HG02840 (cell line): ENCODE measurements at regions not wholly inside any gene's neighbourhood (a gene's known extent, or its start where the extent isn't known, plus 50 kb on each side); places are given as distances from the start of the nearest gene placed in this dataset.

Experiments
- ATAC-seq: cut with Tn5 transposase; IDR thresholded peaks from one replicate; pipeline ENCODE4 v1.9.1; 2021; ENCODE audit warnings: mild to moderate bottlenecking, moderate library complexity, moderate number of reproducible peaks; ENCODE audit not compliant: unreplicated experiment, low FRiP score

DNA sequence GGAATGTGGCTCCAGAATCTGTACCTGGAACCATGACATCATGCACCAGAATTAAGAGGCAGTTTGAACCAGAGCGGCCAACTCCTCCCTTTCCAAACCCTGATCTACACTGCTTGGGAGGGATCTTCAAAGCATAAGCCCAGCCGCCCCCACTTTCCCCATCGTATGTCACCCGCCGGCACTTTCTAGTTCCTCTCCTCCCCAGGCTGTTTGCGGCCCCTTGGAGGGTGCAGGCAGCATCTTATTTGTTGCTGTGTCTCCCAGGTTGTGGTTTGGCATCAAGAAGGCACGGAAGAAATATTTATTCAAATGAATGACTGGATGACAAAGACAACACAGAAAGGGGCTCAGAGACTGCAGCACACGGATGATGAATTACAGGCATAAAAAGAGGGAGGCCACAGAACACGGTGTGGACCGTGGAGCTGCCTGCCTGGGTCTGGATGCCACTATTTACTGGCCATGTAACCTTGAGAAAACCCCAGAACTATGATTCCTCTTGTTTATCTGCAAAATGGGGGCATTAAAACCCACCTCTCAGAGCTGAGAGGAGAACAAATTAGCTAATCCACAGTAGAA lies 305.8 kb downstream of the EIPR1 start:
- ATAC-seq: no peak

DNA sequence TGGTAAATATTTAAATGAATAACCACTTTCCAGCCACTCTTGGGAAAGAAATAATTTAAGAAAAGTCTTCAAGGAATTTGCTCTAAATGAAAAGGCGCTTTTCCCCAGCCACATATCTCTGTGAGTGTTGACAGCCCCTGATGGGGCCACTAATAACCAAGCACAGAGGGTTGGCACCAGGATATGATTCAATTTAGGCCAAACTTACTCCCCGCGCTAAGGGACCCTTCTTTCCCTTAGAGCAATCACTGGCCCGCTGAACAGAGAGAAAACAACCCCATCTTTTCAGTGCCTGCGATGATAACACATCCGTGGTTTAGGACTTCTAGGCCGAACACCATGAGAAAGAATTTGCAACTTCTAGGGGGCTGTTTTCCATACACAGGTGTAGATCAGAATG lies 310.8 kb downstream of the EIPR1 start:
- no peak for ATAC-seq

DNA sequence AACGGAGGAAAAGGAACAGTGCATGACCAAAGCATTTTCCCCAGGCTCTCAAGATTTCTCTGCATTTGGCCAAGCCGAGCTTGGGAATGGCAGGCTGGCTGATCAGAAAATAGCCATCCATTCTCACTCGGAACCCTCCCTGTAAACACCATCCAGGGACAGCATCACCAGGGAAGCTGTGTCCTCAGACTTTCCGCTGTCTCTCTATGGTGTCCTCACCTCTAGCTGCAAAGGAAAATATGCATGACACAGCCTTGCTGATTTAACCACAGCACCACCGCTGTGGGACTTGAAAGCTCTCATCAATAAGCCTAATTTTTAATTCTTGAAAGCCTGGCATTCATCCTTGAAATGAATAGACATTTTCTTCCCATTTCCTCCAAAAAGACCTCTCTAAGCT lies 311.7 kb downstream of the EIPR1 start:
- no peak for ATAC-seq

DNA sequence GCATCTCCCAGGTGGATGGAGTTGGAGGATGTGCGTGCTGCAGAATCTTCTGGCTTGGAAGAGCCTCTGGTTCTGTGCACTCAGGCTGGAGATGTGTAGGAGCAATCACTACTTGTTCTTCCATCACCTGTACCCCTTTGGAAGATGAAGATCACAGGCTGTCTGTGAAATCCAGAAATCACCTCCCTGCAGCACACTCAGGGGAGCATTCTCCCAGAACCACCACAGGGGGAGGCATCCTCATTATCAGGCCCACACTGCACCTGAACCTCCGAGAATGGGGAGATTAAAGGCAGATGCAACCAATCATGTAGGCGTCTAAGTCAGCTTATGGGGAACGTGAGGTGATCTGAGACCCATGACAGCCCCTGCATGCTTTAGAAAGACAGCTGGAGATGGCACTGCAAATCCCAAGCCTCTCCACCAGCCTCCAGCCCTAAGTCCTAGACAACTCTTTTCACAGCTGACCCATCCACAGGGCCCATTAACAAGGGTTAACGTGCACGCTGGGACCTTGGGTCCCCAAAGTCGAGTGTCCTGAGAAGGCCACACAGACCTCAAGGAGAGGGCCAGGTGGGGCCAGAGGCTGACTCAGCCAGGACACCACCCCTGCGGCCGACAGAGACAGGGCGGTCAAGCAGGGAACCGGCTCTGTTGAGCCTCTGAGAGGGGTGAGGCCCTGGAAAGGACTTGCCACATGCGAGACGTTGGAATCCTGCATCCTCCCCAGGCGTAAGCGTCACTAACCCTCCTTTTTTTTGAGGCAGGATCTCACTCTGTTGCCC lies 314.9 kb downstream of the EIPR1 start:
- no peak for ATAC-seq

DNA sequence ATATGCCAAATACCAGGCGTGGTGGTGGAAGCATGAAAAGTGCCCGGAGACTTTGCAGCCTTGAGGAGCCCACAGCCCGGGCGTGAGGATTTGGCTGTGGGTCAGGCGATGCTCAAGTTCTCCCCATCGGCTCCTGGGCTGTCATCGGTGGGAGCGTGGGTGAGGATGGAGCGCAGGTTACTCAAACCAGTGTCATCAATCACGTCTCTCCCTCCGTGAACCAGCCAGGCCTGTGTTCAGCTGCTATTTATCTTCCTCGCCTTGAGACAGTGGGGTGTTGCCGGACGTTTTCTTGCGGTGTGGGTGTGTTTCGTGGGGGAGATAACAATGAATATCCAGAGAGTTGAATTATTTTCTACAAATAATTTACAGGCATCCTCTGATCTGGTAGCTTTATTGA lies 317.6 kb downstream of the EIPR1 start:
- no peak for ATAC-seq

DNA sequence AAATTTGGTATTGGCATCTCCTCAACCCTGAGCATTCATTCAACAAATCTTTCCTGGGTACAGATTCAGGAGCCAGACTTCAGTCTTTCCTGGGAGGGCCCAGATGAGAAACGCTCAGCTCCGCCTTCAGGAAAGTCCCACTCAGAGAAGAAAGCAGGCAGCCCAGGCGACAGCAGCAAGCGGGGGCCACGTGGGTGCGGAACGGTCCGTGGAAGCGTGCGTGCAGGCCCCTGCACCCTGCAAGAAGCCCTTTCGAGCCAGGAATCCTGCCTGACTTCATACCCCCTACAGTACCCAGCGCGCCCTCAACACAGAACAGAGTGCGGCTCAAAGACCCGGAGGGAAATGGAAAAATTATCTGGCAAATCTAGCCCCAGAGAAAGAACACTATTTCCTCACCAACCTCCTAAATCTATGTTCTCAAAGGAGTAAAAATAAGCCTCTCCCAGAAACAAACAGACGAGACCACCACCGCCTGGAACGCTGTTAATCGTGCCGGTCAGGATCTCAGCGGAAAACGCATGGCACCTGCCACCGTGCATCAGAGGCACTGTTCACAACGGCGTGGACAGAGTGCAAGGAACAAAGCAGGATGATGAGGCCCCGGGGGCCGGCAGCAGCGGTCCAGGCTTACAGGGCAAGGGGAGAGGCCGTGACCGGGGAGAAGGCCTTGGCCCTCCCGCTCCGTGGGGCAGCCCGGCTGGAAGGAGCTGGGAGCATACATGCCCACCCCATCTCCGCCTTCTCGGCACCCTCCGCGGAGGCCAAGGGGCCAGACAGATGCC lies 318.3 kb downstream of the EIPR1 start:
- no peak for ATAC-seq

DNA sequence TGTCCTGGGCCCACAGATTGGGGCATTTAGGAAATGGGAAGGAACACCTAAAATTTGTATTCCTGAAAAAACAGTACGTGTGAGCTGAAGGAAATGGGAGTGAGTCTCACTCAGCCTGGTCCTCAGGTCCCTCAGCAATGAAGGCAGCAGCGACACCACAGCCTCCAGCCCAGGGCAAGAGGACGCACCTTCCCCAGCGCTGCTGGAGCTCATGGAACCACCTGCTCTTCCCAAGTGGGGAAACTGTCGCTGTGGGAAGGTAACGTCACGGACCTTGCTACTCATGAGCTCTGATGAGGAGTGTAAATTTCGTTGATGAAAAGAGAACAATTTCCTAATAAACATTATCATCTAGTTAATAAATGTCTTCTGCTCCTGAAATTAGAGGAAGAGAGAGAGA lies 323.6 kb downstream of the EIPR1 start:
- ATAC-seq: no peak

DNA sequence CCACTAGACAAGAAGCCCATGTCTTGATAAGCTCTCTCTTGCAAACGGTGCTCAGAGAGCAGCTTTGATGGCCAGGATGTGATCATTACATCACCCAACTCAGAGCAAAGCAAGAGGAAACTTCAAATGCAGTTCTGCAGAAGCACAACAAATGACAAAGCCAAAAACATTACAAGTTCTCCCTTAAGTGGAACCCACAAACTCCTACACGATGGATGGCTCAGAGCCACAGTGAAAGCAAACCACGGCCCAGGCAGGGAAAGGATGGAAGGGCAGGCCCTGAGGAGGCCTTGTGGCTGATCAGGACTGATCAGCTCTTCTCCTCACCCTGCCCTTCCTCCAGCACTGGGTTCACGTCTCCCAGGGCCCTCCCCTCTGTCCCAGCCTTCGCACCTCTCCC lies 326.4 kb downstream of the EIPR1 start:
- no peak for ATAC-seq

DNA sequence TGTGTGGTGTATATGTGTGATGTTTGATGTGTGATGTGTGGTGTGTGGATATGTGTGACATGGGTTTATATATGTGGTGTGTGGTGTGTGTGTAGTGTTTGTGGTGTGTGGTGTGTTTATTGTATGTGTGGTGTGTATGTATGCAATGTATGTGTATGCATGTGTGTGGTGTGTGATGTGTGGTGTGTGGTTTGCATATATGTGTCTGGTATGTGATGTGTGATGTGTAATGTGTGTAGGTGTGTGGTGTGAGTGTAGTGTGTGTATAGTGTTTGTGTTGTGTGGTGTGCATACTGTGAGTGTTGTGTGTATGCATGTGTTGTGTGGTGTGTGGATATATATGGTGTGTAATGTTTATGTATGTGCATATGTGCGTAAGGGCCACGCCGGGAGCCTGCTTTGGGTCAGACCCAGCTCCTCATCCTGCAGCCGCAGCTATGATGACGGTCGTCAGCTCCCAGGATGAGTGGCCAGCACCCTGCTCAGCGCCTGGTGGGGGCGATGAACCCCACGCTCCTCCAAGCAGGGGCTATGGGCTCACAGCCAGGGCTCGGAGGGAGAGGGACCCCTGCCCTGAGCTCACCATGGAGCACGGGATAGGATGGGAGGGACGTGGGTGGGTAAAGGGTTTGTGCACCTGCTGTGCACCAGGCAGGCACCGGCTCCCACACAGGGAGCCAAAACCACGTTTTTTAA lies 331.3 kb downstream of the EIPR1 start:
- ATAC-seq: no peak

DNA sequence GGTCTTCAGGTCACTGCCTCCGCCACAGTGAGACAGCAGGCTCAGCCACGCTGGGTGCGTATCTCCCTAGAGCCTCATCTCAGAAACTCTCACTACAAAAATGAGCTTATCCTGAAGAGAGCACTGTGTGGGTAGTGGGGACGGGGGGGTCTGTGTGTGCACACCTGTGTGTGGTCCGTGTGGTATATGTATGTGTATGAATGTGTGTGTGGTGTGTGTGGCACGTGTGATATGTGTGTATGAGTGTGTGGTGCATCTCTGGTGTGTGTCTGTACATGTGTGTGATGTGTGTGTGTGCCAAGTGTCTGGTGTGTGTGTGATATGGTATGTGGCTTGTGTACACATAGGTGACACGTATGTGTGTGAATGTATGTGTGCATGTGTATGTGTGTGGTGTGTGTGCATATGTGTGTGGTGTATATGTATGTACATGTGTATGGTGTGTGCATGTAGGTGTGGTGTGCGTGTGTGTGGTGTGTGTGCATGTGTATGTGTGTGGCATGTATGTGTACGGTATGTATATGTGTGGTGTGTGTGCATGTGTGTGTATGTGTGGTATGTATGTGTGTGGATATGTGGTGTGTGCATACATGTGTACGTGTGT lies 332.2 kb downstream of the EIPR1 start:
- ATAC-seq: no peak

DNA sequence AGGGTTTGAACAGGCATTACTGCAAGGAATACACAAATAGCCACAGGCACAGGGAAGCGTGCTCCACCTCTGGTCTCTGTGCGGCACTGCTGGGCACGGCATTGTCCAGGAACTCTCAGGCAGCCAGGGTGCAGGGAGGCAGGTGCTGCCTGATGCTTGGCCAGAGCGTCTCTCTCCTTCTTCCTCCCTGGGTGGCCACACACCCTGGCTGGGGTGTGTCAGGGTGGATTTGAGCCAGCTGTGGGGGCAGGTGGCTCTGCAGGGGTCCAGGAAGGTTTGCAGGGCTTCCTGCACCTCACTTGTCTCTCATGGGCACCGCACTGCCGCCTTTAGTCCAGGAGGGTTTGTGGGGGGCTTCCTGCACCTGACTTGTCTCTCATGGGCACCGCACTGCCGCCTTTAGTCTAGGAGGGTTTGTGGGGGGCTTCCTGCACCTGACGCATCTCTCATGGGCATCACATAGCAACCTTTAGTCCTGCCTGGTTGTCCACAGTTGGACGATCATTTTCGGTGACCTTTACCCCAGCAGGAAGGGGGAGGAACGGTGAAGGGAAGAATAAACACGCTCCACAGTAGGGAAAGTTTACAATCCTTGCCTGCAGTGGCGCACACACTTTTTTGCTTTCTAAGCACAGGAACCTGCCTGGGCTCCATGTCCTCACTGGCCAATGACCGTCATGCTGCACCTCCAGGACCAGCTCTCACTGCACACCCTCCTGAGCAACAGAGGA lies 332.9 kb downstream of the EIPR1 start:
- no peak for ATAC-seq

DNA sequence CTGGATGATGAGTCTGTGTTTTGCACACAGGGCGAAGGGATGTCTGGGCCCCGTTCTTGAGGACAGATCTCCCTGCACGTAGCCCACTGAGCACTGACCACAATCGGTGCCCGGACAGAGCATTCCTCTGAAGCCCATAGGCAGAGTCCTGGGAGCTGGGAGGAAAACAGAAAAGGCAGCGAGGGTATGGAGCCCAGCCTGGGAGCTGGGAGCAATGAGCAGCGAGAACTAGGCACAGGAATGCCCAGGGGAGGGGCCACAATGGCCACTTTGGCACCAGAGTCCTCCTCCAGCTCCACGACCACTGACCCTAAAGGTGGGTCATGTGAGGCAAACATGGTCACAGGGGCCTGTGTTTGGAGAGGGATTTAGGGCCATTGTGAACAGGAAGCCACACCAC lies 333.9 kb downstream of the EIPR1 start:
- no peak for ATAC-seq

DNA sequence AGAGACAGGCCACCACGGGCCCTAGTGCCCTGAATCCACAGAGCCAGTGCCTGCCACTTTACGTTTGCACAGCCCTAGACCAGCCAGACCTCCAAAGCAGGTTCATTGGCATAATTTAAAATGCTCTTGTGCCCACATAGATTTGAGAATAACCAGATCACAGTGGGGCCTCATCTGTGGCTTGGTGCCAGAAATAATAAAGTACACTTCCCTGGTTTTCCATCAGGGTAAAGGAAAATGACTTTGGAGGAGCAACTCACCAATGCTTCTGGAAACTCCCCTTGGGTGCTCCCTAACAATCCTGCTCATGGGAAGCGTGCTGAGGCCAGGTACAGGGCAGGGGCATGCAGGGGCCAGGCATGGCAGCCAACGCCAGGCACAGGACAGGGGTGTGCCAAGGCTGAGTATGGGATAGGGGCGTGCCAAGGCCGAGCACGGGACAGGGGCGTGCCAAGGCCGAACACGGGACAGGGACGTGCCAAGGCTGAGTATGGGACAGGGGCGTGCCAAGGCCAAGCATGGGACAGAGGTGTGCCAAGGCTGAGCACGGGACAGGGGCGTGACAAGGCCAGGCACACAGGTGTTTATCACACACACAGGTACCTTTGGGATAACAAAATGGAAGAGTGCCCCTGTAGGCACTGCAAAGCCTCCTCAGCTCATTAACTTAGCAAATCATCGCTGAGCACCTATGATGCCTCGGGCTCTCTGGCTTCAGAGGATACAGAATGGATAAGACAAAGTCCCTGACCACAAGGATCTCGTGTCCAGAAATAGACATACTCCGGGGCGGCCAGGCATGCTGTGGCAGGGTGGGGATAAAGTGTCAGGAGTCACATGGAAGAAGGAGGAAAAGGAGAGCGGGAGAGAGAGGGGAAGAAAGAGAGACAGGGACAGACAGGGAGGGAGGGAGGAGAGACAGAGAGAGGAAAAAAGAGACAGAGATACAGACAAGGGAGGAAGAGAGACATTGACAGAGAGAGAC lies 334.7 kb downstream of the EIPR1 start:
- ATAC-seq: no peak

DNA sequence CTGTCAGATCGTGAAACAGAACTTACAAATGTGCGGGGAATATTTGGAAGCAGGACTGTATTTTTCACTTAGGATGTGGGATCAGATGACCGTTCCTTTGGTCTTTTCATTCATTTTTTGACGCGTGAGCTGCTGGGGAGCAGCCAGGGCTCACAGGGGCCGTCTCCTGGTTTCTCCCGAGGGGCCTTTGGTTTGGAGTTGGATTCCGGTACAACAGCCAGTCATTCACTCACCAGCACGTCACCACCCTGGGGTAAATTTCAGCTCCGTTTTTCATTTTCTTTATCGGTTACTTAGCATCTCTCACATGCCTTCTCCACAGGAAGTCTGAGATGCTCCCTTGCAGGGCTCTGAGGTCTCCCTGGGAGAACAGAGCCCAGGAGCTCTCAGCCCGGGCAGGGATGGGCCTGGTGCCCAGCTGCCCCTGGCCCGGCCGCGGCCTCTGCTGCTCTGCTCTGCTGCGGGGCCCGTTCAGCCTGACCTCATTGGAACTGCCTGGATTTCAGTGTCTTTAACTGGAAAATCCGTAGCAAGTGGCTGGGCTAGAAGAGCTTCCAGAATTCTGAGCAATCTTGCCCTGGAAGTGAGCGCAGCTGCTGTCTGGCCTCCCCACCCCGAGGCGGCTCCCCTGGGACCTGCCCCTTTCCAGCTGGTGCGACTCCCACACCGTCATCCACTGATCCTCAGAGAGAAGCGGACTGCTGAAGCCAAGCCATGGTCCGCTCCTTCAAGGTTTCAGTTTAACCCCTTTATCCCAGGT lies 335.6 kb downstream of the EIPR1 start:
- ATAC-seq: no peak

DNA sequence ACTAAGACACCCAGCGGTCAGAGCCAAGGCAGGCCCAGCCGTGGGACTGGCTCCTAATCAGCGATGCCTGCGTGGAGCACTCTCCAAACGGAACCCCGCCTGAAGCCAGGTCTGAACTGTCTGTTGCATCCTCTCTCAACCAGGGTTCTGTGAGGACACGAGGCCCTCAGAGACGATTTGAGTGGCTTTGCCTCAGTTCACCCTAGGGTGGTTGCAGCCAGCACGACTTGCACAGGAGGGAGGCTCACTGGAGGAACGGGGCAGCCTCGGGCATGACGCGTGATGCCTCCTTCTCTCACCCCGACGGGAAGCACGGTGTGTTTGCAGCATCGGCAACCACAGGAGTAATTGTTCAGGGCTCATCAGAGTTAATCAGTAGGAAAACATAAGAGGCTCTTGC lies 336.4 kb downstream of the EIPR1 start:
- ATAC-seq: no peak

DNA sequence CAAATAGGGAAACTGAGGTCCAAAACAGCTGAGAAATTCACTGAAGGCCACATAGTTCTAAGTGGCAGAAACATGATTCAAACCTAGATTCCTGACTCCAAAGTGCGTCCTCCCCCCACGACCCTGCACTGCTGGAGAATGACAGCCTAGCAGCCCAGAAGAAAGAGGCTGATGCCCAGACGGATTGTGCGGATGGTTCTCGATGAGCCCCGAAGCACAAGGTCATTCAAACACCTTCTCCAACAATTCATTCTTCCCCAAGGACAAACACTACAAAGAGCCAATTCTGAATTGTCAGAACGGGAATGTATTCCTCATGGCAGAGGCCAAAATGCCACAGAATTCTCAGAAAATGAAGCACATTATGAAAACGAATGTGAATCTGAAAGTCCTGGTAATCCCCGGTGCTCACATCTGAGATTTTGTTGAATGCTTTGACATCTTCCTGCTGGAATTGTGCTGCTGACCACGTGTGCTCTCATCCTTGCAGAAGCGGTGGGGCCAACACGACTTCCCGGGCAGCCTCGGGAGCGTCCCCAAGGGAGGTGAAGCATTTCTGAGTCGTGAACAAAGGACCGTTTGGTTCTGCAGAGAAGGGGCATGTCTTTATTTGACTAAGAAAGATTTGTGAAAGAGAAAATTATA lies 337.0 kb downstream of the EIPR1 start:
- no peak for ATAC-seq

DNA sequence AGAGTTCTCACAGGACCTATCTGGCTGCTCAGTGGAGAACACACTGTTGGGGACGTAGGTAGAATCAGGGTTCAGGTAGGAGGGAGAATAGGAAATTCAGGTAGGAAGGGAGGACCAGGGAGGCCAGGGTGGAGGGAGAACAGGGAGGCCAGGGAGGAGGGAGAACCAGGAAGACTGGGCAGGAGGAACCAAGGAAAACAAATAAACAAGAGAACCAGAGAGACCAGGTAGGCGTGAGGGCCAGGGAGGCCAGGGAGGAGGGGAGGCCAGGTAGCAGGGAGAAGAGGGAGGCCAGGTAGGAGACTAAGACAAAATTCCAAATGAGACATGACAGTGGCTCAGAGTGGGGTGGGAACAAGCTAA lies 337.6 kb downstream of the EIPR1 start:
- ATAC-seq: no peak
